ENCODE measurements at regions not wholly inside any gene's neighbourhood (a gene's known extent, or its start where the extent isn't known, plus 50 kb on each side); places are given as distances from the start of the nearest gene placed in this dataset.

GRCh38 chr4:110381784-110382183 lies 94.2 kb upstream of the ENPEP start:
- no peak overlapping the region for H3K4me3 Mint-ChIP-seq

GRCh38 chr4:110372485-110372884 lies 103.5 kb upstream of the ENPEP start:
- ATAC-seq (no peak), DNase-seq (no peak)
- Mint-ChIP-seq H3K4me1 (no peaks in the 10 kb centered on the region), H3K27me3 (peaks cover 9% of the 10 kb centered on the region), H3K27ac (no peak overlapping the region), H3K4me3 (no peak overlapping the region), H3K36me3 (ENCODE audit: low read depth) (no peaks in the 10 kb centered on the region), H3K9me3 (no peaks in the 10 kb centered on the region)

More at GRCh38 chr4:110381784-110382183, 94.2 kb upstream of the ENPEP start:
- Mint-ChIP-seq H3K4me1 (no peaks in the 10 kb centered on the region), H3K27ac (no peak overlapping the region), H3K27me3 (peaks cover 1% of the 10 kb centered on the region), H3K36me3 (ENCODE audit: low read depth) (no peaks in the 10 kb centered on the region), H3K9me3 (peaks cover 37% of the 10 kb centered on the region)
- ATAC-seq: no peak
- no peak for DNase-seq

- Mint-ChIP-seq H3K4me3 (no peak overlapping the region), H3K9me3 (no peaks in the 10 kb centered on the region), H3K36me3 (ENCODE audit: low read depth) (no peaks in the 10 kb centered on the region), H3K27me3 (peaks cover 13% of the 10 kb centered on the region), H3K27ac (no peak overlapping the region), H3K4me1 (no peaks in the 10 kb centered on the region)
- ATAC-seq (no peak), DNase-seq (no peak)
These were observed 104.8 kb upstream of the ENPEP start for GRCh38 chr4:110371016-110371770.

- Mint-ChIP-seq H3K27ac (no peak overlapping the region), H3K9me3 (no peaks in the 10 kb centered on the region), H3K4me3 (no peak overlapping the region), H3K27me3 (peaks cover 15% of the 10 kb centered on the region), H3K4me1 (no peaks in the 10 kb centered on the region), H3K36me3 (ENCODE audit: low read depth) (no peaks in the 10 kb centered on the region)
- no peak for DNase-seq
- ATAC-seq: no peak
These were observed 107.5 kb upstream of the ENPEP start for GRCh38 chr4:110368409-110368808.

- no peak overlapping the region for H3K4me3 Mint-ChIP-seq
- no peaks in the 10 kb centered on the region for H3K9me3 Mint-ChIP-seq
- H3K4me1 Mint-ChIP-seq: peaks cover under 1% of the 10 kb centered on the region
- no peak overlapping the region for H3K27ac Mint-ChIP-seq
- ATAC-seq (no peak), DNase-seq (no peak)
- no peaks in the 10 kb centered on the region for H3K36me3 Mint-ChIP-seq (ENCODE audit: low read depth)
- peaks cover 10% of the 10 kb centered on the region for H3K27me3 Mint-ChIP-seq
These were observed 108.8 kb upstream of the ENPEP start for GRCh38 chr4:110367156-110367555.

- Mint-ChIP-seq H3K27me3 (peaks cover 10% of the 10 kb centered on the region), H3K9me3 (no peaks in the 10 kb centered on the region), H3K4me3 (no peak overlapping the region), H3K36me3 (ENCODE audit: low read depth) (no peaks in the 10 kb centered on the region), H3K4me1 (peaks cover 1% of the 10 kb centered on the region), H3K27ac (no peak overlapping the region)
- DNase-seq (no peak), ATAC-seq (no peak)
These were observed 110.2 kb upstream of the ENPEP start for GRCh38 chr4:110365761-110366160.

GRCh38 chr4:110364911-110365520 lies 110.9 kb upstream of the ENPEP start:
- Mint-ChIP-seq H3K36me3 (ENCODE audit: low read depth) (no peaks in the 10 kb centered on the region), H3K4me3 (no peak overlapping the region), H3K9me3 (no peaks in the 10 kb centered on the region), H3K4me1 (peaks cover 1% of the 10 kb centered on the region), H3K27ac (no peak overlapping the region), H3K27me3 (peaks cover 10% of the 10 kb centered on the region)
- DNase-seq: no peak
- no peak for ATAC-seq

GRCh38 chr4:110361921-110362320 lies 114.0 kb upstream of the ENPEP start:
- Mint-ChIP-seq H3K27me3 (peaks cover 10% of the 10 kb centered on the region), H3K9me3 (no peaks in the 10 kb centered on the region), H3K36me3 (ENCODE audit: low read depth) (no peaks in the 10 kb centered on the region), H3K27ac (no peak overlapping the region), H3K4me1 (peaks cover 1% of the 10 kb centered on the region), H3K4me3 (no peak overlapping the region)
- ATAC-seq (no peak), DNase-seq (no peak)

- H3K4me1 Mint-ChIP-seq: peaks cover 1% of the 10 kb centered on the region
- peaks cover 6% of the 10 kb centered on the region for H3K27me3 Mint-ChIP-seq
- DNase-seq (no peak), ATAC-seq (no peak)
- H3K27ac Mint-ChIP-seq: no peak overlapping the region
- H3K4me3 Mint-ChIP-seq: no peak overlapping the region
- no peaks in the 10 kb centered on the region for H3K9me3 Mint-ChIP-seq
- no peaks in the 10 kb centered on the region for H3K36me3 Mint-ChIP-seq (ENCODE audit: low read depth)
These were observed 116.9 kb upstream of the ENPEP start for GRCh38 chr4:110359076-110359475.

GRCh38 chr4:110357521-110357920 lies 118.4 kb upstream of the ENPEP start:
- Mint-ChIP-seq H3K9me3 (no peaks in the 10 kb centered on the region), H3K4me1 (peaks cover 1% of the 10 kb centered on the region), H3K27ac (no peak overlapping the region), H3K36me3 (ENCODE audit: low read depth) (no peaks in the 10 kb centered on the region), H3K4me3 (no peak overlapping the region), H3K27me3 (peaks cover 9% of the 10 kb centered on the region)
- no peak for DNase-seq
- ATAC-seq: no peak

GRCh38 chr4:110354460-110354859 lies 121.5 kb upstream of the ENPEP start:
- no peak for ATAC-seq
- H3K27ac Mint-ChIP-seq: no peak overlapping the region
- peaks cover 11% of the 10 kb centered on the region for H3K27me3 Mint-ChIP-seq
- no peak for DNase-seq
- no peaks in the 10 kb centered on the region for H3K9me3 Mint-ChIP-seq
- H3K4me1 Mint-ChIP-seq: no peaks in the 10 kb centered on the region
- H3K4me3 Mint-ChIP-seq: no peak overlapping the region
- H3K36me3 Mint-ChIP-seq (ENCODE audit: low read depth): no peaks in the 10 kb centered on the region

- Mint-ChIP-seq H3K27ac (no peak overlapping the region), H3K9me3 (no peaks in the 10 kb centered on the region), H3K27me3 (peaks cover 10% of the 10 kb centered on the region), H3K4me3 (no peak overlapping the region), H3K4me1 (no peaks in the 10 kb centered on the region), H3K36me3 (ENCODE audit: low read depth) (no peaks in the 10 kb centered on the region)
- no peak for DNase-seq
- ATAC-seq: no peak
These were observed 123.1 kb upstream of the ENPEP start for GRCh38 chr4:110352670-110353442.

- H3K27ac Mint-ChIP-seq: no peak overlapping the region
- H3K36me3 Mint-ChIP-seq (ENCODE audit: low read depth): no peaks in the 10 kb centered on the region
- H3K4me1 Mint-ChIP-seq: no peaks in the 10 kb centered on the region
- DNase-seq (no peak), ATAC-seq (no peak)
- no peaks in the 10 kb centered on the region for H3K9me3 Mint-ChIP-seq
- no peak overlapping the region for H3K4me3 Mint-ChIP-seq
- peaks cover 11% of the 10 kb centered on the region for H3K27me3 Mint-ChIP-seq
These were observed 127.1 kb upstream of the ENPEP start for GRCh38 chr4:110348711-110349383.

- ATAC-seq (no peak), DNase-seq (no peak)
- no peaks in the 10 kb centered on the region for H3K4me1 Mint-ChIP-seq
- peaks cover 8% of the 10 kb centered on the region for H3K27me3 Mint-ChIP-seq
- peaks cover 2% of the 10 kb centered on the region for H3K9me3 Mint-ChIP-seq
- H3K36me3 Mint-ChIP-seq (ENCODE audit: low read depth): no peaks in the 10 kb centered on the region
- H3K27ac Mint-ChIP-seq: no peak overlapping the region
- no peak overlapping the region for H3K4me3 Mint-ChIP-seq
These were observed 128.2 kb upstream of the ENPEP start for GRCh38 chr4:110347805-110348204.
